ENCODE measurements at regions not wholly inside any gene's neighbourhood (a gene's known extent, or its start where the extent isn't known, plus 50 kb on each side); places are given as distances from the start of the nearest gene placed in this dataset.

- no peak for TF ChIP-seq EZH2 (IDR thresholded peaks at IDR 0.05; ENCODE audit: borderline replicate concordance, low read length)
- TF ChIP-seq CTCF (IDR thresholded peaks at IDR 0.05; ENCODE audit: low read length), result no peak
Measured at GRCh38 chr9:30382271-30382670, 2002.2 kb upstream of the ACO1 start.
